ENCODE measurements at regions not wholly inside any gene's neighbourhood (a gene's known extent, or its start where the extent isn't known, plus 50 kb on each side); places are given as distances from the start of the nearest gene placed in this dataset.
"Not testable (repeated sequence)": the region's sequence is repeated elsewhere in the genome, so short reads cannot be mapped to it uniquely, and the experiment has no call there.

- TF ChIP-seq CTCF (conservative IDR thresholded peaks at IDR 0.05; ENCODE audit: low read length); EZH2phosphoT487 (IDR thresholded peaks at IDR 0.05; ENCODE audit: borderline replicate concordance, low read depth, low read length): not testable (repeated sequence)
Measured at GRCh38 chr4:3935406-3935805, 169.2 kb downstream of the ADRA2C start.

All from OCI-LY7 (cell line).